ENCODE measurements at regions not wholly inside any gene's neighbourhood (a gene's known extent, or its start where the extent isn't known, plus 50 kb on each side); places are given as distances from the start of the nearest gene placed in this dataset.

DNA sequence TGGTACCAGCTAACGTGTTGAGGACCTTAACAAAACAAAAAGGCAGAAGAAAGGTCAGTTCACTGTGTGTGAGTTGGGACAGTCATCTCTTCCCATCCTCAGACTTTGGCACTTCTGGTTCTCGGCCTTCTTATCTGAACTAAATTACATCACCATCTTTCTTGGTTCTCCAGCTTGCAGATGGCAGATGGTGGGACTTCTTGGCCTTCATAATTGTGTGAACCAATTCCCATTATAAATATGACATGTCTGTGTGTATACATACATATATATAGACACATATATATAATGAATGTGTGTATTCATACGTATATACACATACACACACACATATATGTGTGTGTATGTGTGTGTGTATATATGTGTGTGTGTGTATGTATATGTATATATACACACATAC lies 301.2 kb upstream of the TRIB2 start:
- no peak for DNase-seq (ENCODE audit: low read depth)

DNA sequence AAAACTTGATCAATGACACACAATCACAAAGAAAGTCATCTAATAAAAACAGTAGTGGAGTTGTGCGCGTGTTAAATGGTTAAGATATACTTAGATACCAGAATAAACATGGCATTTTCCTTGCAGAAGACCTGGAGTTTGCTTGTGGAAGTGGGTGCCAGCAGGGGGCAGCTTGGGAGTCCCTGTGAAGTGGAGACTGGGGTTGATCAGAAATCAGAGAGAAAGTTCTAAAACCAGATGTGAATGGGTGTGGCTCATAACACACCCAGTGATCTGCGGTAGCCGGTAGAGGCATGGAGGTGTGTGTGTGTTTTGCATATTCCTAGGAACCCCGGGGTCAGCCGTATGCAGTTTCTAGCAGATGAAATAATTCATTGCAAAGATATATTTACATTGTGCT lies 300.1 kb upstream of the TRIB2 start:
- DNase-seq (ENCODE audit: low read depth): no peak

DNA sequence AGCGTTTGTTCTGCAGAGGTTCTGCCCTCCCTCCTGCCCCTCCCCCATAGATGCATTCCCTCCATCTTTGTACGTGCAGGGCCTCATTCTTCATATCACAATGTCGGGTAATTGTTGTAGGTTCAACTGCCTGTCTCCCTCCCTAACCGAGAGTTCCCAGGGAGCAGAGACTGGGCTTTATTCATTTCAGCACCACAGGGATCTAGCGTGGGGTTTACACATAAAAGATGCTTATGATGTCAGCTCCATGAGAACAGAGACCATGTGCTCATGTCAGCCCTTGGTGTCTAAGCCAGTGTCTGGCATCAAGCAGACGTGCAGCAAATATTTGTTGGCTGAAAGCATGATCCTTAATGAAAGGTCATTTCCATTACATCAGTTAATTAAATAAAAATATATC lies 298.9 kb upstream of the TRIB2 start:
- no peak for DNase-seq (ENCODE audit: low read depth)

DNA sequence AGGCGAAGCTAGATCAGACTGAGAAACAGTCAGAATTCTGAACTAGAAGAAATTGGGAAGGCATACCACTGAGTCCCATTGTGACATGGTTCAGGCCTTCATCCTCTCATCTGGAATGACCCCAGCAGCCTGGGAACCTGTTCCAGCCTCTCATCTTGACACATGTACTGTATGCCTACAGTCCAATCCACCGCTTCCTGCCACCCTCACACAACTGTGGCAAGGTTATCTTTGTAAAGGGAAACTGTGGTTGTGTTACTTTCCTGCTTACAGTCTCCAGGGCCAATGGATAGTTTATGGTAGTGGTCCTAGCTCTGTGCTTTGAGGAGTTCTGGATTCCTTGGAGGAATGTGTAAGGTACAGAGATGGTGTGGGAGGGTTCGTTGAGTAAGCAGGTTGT lies 296.9 kb upstream of the TRIB2 start:
- no peak for DNase-seq (ENCODE audit: low read depth)

DNA sequence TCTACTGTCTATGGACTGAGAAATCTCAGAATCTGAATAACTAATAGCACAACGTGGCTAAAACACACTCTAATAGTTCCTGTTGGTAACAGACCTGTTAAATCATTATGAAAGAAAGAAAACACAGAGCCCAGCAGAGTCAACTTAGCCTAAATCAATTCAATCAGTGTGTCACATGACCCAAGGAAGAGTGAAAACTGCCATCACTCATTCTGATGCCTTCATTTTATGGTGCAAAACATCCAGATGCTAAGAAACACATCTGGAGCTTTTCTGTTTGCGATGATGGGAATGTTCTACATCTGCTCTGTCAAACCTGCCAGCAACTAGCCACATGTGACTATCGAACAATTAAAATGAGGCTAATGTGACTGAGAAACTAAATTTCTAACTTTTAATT lies 295.7 kb upstream of the TRIB2 start:
- no peak for DNase-seq (ENCODE audit: low read depth)

DNA sequence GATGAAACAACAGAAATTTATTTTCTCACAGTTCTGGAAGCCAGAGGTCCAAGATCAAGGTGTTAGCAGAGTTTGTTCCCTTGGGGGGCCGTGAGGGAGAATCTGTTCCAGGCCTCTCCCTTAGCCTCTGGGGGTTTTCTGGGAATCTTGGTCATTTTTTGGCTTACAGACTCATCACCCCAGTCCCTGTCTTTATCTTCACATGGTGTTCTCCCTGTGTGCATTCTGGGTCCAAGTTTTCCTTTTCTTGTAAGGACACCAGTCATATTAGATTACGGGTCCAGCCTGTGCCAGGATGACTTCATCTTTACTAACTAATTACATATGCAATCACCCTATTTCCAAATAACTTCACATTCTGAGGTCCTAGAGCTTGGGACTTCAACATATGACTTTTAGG lies 292.5 kb upstream of the TRIB2 start:
- DNase-seq (ENCODE audit: low read depth): no peak

DNA sequence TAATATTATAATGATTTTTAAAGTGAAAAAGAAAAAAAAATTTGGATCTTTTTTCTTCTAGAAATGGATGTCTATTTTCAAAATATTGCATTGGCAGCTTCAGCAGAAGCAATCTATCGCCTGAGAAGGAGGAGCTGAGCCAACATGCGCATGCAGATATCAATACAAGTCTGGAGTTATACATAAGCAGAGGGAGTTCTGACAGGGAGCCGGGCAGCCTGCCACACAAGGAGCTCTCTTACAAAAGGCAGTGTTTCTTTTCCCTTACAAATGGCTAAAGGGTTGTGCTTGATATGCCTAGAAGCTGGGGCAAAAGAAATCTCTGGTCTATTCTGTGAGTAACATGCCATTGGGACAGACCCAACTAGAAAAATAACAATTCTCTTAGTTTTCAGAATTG lies 291.9 kb upstream of the TRIB2 start:
- DNase-seq (ENCODE audit: low read depth): no peak

DNA sequence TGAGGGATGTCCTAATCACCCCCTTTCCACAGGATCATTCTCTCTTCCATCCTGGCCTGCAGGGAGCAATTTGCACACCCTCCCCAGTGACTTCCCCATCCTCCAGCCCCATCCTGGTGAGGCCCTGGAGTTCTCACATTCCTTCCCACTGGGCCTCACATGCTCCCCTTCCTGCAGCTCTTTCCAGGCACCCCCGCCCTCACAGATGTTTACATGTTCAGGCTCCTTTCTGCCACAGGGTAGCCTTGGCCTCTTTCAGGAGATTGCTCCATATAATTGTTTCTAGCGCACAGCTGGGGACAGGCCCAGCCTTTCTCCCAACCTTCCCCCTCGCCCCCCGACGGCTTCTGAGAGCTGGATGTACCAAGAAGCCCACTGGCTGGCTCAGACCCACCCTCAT lies 288.4 kb upstream of the TRIB2 start:
- no peak for DNase-seq (ENCODE audit: low read depth)

DNA sequence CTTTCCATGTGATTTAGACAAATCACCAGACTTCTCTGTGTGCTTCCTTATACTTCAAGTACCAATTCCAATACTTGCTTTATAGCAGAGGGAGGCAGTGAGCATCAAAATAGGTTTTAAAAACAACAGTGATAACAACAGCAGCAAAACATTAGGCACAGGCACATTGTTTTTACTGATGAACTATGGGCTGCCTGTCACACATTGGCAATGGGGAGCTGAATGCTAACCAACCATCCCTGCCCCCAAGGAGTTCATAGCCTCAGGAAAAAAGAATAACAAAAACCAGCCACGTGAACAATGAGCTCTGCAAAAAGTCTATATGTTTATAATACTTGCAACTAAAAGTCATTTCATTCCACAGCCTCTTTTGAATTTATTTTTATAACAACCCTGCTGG lies 287.9 kb upstream of the TRIB2 start:
- DNase-seq (ENCODE audit: low read depth): no peak

DNA sequence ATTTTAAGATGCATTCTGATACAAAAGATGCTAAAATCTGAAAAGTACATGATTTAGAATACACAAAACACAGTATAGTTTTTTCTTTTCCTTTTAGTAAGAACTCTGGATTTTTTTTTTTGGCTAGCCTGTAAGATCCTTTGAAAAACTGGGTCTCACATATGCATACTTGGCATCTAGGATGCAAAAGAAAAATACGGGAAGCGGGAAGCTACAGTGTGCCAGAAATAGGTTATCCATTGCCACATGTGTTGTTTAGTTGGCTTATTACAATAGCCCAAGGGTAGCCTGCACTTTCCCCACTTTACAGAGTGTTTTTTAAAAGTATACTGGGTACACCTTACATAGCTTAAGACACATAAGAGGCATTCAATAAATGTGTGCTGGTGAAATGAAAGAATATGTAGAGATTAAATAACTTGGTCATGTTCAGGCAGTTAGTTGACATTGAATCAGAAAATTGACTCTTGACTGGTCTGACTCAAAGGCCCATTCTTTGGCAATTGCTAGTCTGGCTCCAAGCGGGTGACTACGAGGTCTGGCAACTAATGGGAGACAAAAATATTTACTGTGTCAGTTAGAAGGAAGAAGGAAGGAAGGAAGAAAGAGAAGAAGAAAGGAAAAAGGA lies 286.8 kb upstream of the TRIB2 start:
- peak; percentile 84 for DNase-seq (ENCODE audit: low read depth)

DNA sequence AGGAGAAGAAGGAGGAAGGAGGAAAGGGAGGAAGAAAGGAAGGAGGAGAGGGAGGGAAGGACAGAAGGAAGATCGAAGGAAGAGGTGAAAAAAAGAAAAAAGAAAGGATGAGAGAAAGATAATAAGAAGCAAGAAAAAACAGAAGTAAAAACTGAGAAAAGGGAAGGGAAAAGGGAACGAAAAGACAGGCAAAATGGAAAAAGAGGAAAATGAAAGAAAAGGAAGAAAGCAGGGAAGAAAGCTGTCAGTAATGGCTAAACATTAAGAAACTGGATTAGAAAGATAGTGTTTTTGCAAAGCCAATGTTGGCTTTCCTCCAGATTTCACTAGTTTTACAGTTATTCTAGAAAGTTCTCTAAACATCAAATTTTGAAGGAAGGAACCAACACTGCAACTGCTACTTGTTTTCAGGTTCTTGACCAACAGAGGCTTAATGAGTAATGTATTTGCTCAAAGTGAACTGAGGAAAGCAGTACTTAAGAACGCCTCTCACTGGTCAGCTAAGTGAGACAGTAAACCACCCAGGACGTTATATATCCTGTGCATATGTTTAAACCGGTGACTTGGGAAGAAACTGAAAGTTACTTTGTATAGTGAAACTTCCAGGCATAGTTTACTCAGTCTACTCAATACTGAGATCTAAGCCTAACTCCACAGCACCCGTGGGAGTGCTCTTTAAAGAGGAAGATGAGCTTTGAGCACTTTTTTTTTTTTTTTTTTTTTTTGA lies 286.2 kb upstream of the TRIB2 start:
- DNase-seq (ENCODE audit: low read depth): no peak

DNA sequence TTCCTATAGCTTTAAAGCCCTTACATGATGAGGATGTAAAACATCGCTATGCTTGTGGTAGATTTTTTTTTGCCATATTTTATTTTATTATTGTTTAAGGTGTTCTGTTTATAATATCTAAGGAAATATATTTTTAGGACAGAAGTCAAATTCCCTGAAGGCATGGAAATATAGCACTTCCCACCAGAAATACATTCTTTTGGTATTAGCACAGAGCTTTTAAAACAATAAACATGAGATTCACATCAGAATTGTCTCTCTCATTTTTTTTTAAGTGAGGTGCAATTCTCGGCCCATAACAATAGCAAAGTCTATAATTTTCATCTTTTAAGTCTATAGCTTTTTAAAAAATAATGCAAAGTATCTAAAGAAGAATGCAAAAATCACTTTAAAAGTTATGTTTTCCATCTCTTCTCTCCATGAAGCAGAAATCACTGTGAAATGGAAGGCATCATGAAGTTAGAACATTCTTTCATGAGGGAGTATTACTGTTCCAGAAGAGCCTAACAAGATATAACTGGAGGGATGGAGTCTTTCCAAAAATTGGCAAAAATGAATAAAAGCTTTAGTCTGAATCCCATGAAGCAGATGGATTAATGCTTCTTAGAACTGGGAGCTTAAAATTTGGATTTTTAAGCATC lies 283.6 kb upstream of the TRIB2 start:
- DNase-seq (ENCODE audit: low read depth): no peak

DNA sequence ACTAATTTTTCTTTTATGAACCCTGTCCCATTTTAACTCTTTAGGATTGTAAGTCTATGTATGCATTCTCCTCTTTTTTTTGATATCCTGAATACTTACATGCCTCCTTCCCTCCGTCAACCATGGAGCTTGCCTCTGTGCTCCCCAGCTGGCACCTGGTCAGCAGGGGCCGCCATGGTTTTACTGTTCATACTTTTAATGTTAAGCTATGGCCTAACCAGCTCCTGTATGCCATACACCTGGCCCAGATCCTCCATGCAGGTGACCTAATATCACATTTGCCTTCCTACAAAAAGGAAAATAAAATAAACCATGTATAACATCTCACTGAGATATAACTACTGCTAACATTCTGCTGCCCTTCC lies 283.1 kb upstream of the TRIB2 start:
- DNase-seq (ENCODE audit: low read depth): no peak

DNA sequence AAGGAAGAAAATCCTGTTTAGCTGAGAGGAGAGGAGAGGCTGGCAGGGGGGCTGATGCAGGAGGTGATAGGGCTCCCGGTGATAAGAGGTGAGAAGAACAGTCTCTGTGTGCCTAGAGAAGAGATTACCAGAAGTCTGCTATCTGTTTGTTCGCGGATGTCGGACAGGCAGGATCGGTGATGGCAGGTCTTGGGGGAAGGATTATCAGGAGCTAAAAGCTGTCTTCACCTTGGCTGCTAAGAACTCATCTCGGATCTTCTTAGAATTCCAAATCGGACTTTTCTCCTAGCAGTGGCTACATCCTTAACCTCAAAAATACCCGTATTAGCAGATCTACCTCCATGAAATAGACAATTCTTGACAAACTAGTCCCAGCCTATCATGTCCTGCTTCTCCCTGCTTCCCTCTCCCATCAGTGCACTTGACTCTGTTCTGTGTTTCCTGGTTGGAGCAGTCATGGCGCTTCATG lies 282.1 kb upstream of the TRIB2 start:
- DNase-seq (ENCODE audit: low read depth): no peak

DNA sequence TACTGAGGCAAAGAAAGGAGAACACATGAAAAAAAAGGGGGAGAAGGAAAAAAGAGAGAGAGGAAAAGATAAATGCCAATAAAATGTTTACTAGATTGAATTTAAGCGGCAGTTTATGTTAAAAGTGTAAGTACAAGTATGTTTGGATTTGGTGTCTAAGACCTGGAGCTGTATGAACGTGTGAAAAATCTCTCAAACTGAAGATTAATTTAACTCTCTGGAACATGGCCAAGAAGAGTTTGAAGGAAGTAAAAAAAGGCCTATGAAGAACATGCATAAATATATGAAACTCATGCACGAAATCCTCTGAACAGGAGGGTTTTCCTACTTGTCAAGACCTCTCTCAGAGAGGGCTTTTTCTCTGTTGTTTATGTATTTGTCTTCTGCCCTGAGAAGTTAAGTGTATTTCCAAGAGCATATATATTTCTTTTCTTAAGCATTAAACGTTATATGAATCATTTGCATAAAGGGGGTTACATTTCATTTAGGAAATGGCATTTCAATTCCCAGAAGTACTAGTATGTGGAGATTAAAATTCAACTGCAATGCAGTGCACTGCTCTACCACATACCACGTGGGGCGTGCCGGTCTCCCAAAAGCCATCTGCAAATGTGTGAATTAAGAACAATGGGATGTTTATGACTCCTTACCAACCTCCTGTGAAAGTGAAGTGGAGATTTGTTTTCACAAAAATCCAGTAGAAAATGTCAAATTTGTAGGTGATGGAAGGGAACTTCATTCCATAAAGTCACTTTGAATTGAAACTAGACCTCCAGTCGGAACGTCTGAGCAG lies 281.1 kb upstream of the TRIB2 start:
- no peak for DNase-seq (ENCODE audit: low read depth)

DNA sequence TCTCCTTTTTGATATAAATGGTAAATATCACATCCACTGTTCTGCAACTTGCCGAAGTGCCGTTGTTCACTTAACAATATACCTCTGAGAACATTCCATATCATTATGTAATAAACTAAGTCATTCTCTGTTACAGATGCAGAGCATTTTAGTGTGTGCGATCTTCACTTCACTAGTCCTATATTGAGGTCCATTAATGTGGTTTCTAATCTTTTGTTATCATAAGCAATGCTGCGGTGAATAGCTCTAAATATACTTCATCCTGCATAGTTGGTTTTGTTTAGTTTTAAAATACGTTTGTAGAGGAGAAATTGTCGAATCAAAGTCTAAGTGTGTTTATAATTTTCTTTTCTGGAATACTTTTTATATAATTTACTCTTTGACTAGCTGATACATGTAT lies 280.3 kb upstream of the TRIB2 start:
- DNase-seq (ENCODE audit: low read depth): no peak

DNA sequence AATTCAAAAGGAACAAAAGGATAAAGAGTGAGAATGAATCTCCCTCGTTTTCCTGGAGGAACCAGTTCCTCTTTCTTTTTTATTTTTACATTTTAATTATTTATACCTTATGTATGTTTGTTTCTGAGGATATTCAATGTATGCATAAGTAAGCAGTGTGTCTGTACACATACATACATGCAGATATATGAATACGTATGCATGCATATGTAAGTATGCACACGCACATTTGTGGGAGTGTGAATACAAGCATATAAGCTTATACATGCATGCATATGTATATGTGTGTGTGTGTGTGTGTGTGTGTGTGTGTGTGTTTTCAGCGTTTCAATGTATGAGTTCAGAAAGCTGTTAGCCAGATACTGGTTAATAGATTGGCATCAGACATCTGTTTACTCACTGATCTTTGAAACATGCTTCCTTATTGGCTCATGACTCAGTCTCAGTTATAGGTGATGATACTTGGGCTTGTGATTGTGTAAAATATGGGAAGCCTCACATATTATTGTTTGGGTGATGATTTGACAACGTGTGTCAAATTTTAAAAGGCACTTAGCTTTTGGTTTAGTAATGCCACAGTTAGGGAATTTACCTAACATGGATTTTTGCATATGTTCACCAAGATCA lies 279.7 kb upstream of the TRIB2 start:
- DNase-seq (ENCODE audit: low read depth): no peak

DNA sequence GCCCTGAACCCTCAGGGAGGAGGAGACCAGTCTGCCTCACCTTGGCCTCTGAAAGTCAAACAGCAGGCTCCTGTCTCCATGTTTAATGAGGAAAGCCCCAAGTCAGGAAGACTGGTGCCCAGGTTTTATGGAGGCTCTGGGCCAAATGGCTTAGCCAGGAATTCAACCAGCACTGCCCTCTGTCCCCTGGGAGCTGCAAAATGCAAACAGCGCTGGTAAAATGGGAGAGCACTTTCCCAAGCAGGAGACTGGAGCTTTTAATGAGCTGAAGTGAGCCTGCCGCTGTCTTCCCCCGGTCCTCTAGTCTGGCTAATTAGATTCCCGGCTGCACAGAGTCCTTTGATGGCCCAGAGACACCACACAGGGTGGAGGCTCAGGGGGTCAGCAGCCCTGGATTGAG lies 276.0 kb upstream of the TRIB2 start:
- no peak for DNase-seq (ENCODE audit: low read depth)

DNA sequence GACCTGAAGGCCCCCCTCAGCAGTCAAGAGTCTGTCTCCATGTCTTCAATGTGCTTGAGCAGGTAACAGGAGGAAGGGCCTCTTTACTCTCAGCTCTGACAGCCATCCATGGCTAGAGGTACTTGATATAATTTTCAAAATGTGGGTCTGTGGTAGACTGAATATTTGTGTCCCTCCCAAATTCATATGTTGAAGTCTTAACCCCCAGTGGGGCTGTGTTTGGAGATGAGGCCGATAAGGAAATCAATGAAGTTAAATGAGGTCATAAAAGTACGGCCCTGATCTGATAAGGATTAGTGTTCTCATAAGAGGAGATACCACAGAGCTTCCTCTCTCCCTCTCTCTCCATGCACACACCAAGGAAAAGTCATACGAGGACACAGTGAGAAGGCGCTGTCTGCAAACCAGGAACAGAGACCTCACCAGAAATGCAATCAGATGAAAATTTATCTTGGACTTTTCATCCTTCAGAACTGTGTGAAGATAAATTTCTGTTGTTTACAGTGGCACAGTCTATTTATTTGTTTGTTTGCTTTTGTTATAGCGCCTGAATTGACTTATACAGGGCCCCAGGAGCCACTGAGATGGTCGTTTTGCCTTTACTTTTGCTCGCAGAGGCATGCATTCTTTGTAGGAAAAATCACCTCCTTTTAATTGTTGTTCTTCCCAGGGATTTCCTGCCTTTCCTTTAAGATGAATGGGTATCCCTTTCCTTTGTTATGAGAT lies 274.8 kb upstream of the TRIB2 start:
- DNase-seq (ENCODE audit: low read depth): no peak

DNA sequence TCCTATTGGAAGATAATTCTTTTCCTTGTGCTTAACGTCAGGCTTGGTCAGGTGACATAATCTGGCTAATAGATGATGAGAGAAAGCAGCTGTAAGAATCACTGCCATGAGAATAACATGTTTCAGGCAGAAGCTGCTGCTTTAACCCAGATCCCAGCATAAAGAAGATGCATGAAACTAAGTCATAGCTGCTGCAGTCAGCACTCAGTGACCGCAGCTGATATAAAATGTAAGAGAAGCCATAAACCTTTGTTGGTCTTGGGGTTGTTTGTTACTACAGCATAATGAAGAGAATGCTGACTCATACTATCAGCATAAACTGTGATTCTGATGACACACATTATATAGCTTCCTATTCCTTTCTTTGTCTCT lies 274.3 kb upstream of the TRIB2 start:
- DNase-seq (ENCODE audit: low read depth): no peak

DNA sequence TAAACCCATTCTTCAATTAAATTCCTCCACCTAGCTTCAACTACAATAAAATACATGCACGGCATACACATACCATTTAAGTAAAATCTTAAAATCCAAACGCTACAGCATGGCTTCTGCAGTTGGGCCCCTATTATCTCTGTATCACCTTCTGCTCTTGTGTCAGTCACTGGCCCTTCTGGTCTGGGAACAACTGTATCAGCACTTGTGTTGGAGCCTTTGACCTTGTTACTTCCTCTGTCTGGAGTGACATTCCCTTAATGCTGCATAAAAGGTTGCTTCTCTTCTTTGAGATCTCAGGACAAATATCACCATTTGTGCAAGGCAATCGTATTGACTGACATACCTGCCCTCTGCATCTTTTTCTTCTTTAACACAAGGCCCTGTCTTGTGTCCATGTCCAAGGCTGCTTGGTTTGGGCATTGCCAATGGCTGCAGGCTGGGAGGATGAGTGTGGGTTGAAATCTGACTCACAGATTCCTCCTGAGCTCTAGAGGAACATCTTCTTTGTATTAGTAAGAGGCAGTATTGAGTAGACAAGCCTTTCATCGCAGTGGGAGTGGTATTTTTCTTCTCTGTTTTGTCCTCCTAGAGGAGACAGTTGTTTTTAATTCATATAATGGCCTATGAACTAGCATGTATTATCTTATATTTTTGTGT lies 267.8 kb upstream of the TRIB2 start:
- DNase-seq (ENCODE audit: low read depth): no peak
